NCI-H524 (cell line): ENCODE measurements at regions not wholly inside any gene's neighbourhood (a gene's known extent, or its start where the extent isn't known, plus 50 kb on each side); places are given as distances from the start of the nearest gene placed in this dataset.
A peak's percentile ranks its signal among the peaks of the same experiment; 100 is the strongest.

ENCODE experiments used
- DNase-seq, 2 experiments: peaks; one replicate each; lab custom pipeline; 2025; lab: John Stamatoyannopoulos, UW

DNA sequence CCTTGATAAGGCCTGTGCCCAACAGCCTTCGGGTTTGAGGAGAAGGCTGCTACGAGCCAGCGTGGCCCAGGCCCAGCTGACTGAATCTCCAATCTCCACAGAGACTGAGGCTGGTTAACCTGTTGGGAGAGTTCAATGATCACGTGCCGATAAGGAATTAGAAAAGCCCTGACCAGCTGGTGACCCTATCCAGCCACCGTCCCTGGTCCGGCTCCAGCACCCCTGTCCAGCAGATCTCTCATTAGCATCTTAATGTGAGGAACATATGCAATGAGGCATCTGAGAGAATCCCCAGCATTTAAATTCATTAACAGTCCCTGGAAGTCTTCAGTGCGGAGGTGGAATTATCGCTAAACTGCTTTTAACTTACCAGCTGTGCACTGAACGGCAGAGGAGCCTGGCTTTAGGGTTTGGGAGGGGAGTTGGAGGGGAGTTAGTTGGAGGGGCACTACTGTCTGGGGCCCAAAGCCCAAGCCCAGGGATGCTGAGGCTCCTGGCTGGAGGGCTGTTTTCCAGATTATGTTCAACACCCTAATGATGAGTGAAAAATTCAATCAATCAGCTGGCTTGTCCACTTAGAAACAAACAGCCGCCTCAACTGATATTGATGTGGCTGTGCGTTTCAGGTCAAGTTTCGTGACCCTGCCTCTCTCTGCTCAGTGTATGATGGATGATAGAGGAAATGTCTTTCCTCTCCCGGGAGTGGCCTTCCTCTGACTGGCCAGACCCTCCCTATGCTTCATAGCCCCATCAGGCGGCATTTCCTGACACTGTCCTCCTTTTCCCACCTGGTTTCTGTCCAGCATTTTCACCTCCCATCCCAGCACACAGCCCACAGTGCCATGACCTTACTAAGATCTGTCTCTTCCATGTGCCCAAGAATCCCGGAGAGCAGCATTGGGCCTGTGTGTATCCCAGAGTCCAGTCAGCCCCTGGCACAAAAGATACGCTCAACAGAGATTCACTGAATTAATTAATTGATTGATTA lies 184.5 kb downstream of the CCT6B start:
- DNase-seq, result peak in 1 of 2 experiments; percentile 13

DNA sequence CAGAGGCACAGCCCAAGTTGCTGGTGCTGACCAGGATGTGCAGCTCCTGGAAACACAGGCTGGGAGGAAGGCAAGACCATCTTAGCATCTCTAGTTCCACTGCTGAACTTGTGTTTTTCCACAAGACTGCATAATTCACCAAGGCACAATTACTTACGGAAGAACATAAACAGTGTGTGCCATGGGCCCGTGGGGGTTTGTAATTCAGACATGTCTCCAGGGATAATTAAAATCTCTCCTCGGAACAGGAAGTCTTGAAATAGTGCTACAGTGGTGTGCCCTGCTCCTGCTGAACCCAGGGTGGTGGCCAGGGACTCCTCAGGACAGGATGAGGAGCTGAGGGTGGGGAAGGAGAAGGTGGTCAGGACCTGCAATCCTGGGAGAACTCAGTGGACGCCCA lies 188.2 kb downstream of the CCT6B start:
- DNase-seq, result no peak

DNA sequence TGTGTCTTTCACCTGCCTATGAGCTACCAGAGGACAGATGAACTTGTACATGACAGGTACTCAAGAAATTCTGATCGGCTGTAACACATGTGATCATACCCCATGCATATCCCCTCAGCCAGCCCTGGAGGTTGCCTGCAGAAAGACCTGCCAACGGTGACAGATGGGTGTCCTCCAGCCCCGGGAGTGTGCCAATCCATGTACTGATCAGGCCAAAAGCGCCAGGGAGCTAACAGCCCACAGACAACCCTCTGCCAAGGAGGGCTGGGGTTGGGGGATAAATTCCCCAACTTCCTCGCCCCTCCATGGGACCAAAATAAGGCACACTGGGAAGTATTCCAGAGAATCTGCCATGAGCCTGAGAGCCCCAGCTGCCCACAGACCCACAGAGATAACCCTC lies 189.4 kb downstream of the CCT6B start:
- peak in 1 of 2 experiments; percentile 53 for DNase-seq

DNA sequence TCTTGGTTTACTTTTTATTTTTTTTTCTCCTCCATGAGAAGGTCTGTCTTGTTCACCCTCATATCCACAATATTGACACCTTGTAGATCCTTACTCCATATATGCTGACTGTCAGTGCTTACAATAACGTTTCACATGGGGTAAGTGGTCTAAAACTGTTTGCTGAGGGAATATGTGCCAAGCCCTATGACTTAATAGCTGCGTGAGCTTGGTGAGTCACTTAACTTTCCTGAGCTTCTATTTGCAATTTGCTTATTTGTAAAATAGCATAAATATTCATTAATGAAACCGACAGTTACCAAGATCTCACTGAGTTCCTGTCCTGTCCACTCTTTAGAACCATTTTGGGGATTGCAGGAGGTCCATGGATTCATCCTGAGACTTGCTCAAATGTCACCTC lies 190.7 kb downstream of the CCT6B start:
- DNase-seq, result no peak

DNA sequence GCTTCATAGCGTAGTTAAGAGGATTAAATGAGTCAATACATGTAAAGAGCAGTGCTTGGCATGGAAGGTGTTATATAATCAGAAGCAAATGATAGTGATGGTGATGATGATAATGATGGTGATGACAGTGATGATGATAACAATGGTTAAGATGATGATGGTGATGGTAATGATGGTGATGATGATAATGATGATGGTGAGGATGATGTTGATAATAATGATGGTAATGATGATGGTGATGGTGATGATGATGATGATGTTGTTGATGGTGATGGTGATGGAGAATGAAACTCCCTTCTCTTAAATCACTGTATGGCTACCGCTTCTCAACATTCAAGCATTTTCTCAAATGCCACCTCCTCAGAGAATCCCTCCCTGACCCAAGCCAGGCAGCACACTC lies 190.5 kb downstream of the TMEM132E start:
- DNase-seq, result peak in 1 of 2 experiments; percentile 13

- no peak for DNase-seq
Observed at GRCh38 chr17:34769049-34769448, 189.7 kb downstream of the TMEM132E start.

DNA sequence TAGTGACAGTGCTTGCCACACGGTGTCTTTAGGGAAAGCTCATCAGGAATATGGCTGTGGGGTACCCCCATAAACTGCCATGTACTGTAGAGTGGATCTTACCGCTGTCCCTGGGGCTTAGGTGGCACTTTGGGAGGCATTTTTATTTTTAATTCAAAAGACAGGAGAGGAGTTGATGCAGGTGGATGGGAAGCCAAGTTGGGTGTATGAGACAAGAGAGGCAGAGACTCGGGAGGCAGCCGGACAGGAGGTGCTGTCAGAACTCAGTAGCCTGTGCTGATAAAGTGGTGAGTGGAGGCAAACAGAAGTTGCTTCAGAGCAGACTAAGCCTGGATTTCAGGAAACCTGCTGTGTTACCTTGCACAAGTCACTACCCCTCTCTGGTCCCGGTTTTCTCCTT lies 185.9 kb downstream of the TMEM132E start:
- DNase-seq, result no peak

GRCh38 chr17:34764716-34765115 lies 185.3 kb downstream of the TMEM132E start:
- no peak for DNase-seq

DNA sequence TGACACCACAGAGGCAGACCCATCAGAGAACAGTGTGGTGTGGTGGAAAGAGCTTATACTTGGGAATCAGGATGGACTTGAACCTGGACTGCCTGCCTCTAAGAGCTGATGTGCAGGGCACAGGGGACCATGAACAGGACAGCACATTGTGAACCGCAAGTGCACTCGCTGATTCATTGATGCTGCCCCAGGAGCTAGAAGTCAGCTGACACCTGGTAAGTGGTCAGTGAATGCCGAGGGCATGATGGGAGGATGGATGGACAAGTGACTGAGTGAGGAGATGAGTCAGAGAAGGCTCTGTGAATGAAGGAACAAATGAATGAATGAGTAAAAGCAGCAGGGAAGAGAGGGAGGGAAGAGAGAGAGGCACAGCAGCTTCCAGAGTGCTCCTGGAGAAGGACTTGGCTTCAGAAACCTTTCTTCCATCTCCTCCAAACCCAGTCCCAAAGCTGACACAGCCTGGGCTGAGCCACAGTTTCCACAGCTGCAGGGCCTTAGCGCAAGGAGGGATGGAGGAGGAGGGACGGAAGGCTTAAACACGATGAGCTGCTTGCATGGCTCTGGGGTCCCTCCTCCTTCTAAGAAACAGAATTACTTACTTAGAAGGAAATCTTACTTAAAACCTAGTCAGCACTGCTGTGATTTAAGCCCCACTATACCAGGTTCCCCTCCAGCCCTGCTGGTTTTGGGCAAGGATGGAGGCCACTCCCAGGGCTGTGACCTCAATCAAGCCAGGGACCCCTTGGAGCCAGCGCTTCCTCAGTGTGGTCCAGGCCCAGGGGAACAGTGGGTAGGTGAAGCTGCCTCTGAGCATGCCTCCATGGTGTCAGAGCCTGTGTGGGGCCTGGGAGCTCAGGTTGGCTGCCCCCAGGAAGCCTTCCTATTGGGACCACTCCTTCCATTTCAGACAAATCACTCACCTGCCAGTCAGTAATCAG lies 184.6 kb downstream of the TMEM132E start:
- DNase-seq, result no peak

- DNase-seq, result no peak
Observed at GRCh38 chr17:34762078-34762477, 182.7 kb downstream of the TMEM132E start.

- no peak for DNase-seq
Observed at GRCh38 chr17:34761646-34762045, 182.3 kb downstream of the TMEM132E start.

DNA sequence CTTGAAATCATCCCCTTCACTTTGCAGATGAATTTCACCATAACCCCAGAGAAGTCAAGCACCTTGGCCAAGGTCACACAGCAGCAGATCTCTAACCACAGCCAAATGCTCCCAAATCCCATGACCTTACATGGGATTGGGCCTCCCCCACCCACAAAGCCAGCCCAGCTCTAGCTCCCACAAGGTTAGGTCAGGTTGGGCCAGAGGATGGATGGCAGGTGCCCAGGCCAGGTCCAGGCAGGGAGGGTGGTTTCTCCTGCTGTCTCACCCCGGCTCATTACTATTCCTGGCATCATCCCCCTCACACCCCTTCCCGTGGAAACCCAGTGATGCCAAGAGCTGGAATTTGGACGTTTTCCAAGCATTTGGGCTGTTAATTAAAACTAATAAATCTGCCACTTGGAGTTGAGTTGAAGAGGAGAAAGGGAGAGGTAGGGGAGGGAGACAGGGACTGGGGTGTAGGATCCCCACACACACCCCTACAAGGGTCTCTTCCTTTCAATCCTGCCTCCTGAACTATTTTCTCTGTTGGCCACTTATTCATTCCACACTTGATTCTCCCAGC lies 181.6 kb downstream of the TMEM132E start:
- DNase-seq, result peak; percentile 46 to 70

- DNase-seq, result no peak
Observed at GRCh38 chr17:34758718-34759117, 179.3 kb downstream of the TMEM132E start.

DNA sequence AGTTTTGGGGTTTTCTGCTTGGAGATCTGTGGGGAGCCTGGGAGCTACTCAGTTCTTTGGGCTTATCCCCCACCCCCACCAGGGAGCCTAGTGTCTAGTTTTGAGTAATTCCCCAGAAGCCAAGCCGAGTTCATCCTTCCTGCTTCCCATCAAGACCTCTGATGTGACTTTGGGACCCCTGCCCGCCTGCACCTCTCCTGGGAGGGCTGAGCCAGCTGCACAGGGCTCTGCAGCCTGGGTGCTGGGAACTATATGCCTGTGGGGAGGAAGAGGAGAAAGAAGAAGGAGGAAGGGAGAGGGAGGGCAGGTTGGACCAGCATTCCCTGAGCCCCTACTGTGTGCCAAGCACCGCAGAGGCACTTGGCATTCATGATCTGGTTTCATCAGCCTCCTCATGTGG lies 178.9 kb downstream of the TMEM132E start:
- DNase-seq, result no peak

- no peak for DNase-seq
Observed at GRCh38 chr17:34757611-34758010, 178.2 kb downstream of the TMEM132E start.

GRCh38 chr17:34757106-34757505 lies 177.7 kb downstream of the TMEM132E start:
- no peak for DNase-seq

DNA sequence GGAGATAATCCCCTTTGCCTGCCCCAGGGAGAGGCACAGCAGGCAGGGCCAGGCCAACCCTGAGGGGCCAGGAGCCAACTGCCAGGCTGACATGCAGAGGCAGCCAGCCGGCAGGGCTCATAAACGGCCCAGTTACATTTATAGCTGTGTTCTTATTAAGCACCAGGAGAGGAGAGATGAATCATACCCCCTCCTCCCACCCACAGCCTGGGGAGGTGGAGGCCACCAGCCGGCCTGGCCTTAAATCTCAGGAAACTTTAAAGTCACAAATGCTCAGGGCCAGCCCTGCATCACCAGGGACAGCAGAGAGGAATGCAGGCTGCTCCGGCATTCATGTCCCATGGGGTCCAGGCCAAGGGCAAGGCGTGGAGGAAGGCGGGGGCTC lies 177.2 kb downstream of the TMEM132E start:
- DNase-seq, result peak in 1 of 2 experiments; percentile 38

- no peak for DNase-seq
Observed at GRCh38 chr17:34755981-34756636, 176.7 kb downstream of the TMEM132E start.

- DNase-seq, result no peak
Observed at GRCh38 chr17:34755371-34755770, 176.0 kb downstream of the TMEM132E start.

DNA sequence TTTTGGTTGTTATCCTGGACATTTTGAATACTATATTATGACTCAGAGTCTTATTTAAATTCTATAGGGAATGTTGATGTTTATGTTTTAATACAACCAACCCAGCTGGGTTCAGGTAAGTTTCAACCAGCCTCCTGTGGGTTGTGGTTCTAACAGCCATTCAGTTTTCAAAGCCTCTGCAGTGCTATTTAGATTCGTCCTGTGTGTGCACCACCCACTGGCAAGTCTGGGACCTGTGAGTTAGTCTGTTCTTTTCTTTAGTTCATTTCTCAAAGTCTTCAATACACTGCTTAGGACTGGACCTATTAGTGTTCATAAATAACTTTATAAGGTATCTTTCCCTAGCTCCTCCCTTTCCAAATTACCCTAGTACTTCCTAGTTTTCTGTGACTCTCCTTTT lies 170.6 kb downstream of the TMEM132E start:
- no peak for DNase-seq

DNA sequence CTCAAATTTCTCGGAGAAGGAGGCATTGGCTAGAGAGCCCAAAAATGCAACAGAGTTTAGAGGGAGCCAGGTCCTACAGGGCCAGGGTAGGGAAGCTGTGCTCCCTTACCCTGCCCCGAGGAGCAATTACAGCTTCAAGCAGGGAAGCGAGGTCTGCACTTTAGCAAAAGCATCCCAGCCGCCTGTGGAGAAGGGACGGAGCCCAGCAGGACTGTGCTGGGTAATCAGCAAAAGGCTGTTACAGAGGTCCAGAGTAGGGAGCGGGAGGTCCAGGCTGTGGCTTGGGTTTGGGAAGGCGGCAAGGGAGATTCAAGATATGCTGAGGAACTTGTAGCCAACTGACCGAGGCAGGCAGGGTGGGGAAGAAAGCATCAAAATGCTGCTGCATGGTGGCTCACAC lies 162.6 kb downstream of the TMEM132E start:
- DNase-seq, result no peak
